Ovary (tissue), 7 donors: ENCODE measurements at regions not wholly inside any gene's neighbourhood (a gene's known extent, or its start where the extent isn't known, plus 50 kb on each side); places are given as distances from the start of the nearest gene placed in this dataset.

ENCODE experiments used
- DNase-seq, 5 donors: peaks; one replicate each; pipeline ENCODE4 v3.0.0-alpha.2; 2019 to 2020
- H3K27ac ChIP-seq, 2 donors: fragments of 200-600 bp; one replicate each; pipeline versions ENCODE4 v1.5.1 to v1.8.0; 2019 to 2022
- H3K27me3 ChIP-seq: fragments of 200-600 bp; one replicate; pipeline ENCODE4 v1.8.0; 2022
- H3K36me3 ChIP-seq: fragments of 200-600 bp; sonication (generic); one replicate; pipeline ENCODE4 v1.5.1; 2019
- H3K4me1 ChIP-seq: one replicate; pipeline ENCODE4 v1.8.1; 2013; ENCODE audit warnings: mild to moderate bottlenecking, moderate library complexity; ENCODE audit not compliant: insufficient read depth
- H3K4me3 ChIP-seq: fragments of 200-600 bp; sonication (generic); one replicate; pipeline ENCODE4 v1.5.1; 2017
- H3K9me3 ChIP-seq, 2 donors: fragments of 200-600 bp in 1 of 2; sonication (generic) in 1 of 2; one replicate each; pipeline versions ENCODE4 v1.5.1 to v1.8.1; 2013 to 2019; ENCODE audit warnings: mild to moderate bottlenecking in 1 of 2, moderate library complexity in 1 of 2
- CTCF ChIP-seq, 3 donors: fragments of 450-650 bp in 2 of 3; fragments of 200-600 bp in 1 of 3; IDR thresholded peaks; one replicate each; pipeline versions ENCODE4 v1.5.1 to v1.8.0; 2016 to 2022; ENCODE audit warnings: antibody characterized with exemption in 3 of 3, mild to moderate bottlenecking in 1 of 3
- EP300 ChIP-seq: sonication (generic); formaldehyde crosslinking; IDR thresholded peaks from one replicate; pipeline ENCODE4 v1.6.1; 2017; ENCODE audit warnings: antibody characterized with exemption
- POLR2A ChIP-seq: fragments of 450-650 bp; IDR thresholded peaks from one replicate; pipeline ENCODE4 v1.6.1; 2017; ENCODE audit warnings: antibody characterized with exemption, mild to moderate bottlenecking, moderate library complexity
- WGBS, 3 donors: extraction: QIAGEN DNeasy Blood & Tissue Kit in 1 of 3; methylation state at CpG; one replicate each; pipeline versions ENCODE4 v1.1.5 to v1.1.7; 2013 to 2017; 5-methylcytosine and 5-hydroxymethylcytosine counted together
- intact Hi-C, 4 donors: fragments of 100-400 bp; cut with DNase I; formaldehyde crosslinking; loops; one replicate each; pipeline versions ENCODE4 v1.11.0 to v1.15.1; 2022 to 2023
- donor health status: DM: no; HTN: no; CAD: no; lungs with moderate emphysema.
- donor health status: DM: no; HTN: no; CAD: no.
- donor health status: Bipolar disorder and iron deficiency.
- donor health status: DM: no; HTN: no; CAD: no.
- donor health status: DM: yes; HTN: yes; CAD: no.

- intact Hi-C loops = no loop called here
- WGBS, 3 donors = 56 to 80% (median 79%) methylated on average over 1 of the region's 1 CpG
- TF ChIP-seq POLR2A (no peak), CTCF (IDR thresholded peaks at IDR 0.05) (no peak), EP300 (no peak)
These were observed 699.3 kb upstream of the ADGRL3 start for GRCh38 chr4:60500810-60501209.

GRCh38 chr4:60502733-60503132 is 697.4 kb upstream of the ADGRL3 start:
- Histone ChIP-seq H3K4me1 (no peaks in the 10 kb centered on the region), H3K4me3 (no peak overlapping the region), H3K9me3 (no peaks in the 10 kb centered on the region), H3K27ac (no peak overlapping the region), H3K36me3 (no peaks in the 10 kb centered on the region), H3K27me3 (no peaks in the 10 kb centered on the region)
- DNase-seq = no peak
- TF ChIP-seq POLR2A (no peak), EP300 (no peak), CTCF (IDR thresholded peaks at IDR 0.05) (no peak)
- intact Hi-C loops = no loop called here

More at GRCh38 chr4:60500810-60501209, 699.3 kb upstream of the ADGRL3 start:
- Histone ChIP-seq H3K4me3 (no peak overlapping the region), H3K27me3 (no peaks in the 10 kb centered on the region), H3K9me3 (no peaks in the 10 kb centered on the region), H3K36me3 (no peaks in the 10 kb centered on the region), H3K4me1 (no peaks in the 10 kb centered on the region), H3K27ac (no peak overlapping the region)
- DNase-seq = no peak

- Histone ChIP-seq H3K9me3 (no peaks in the 10 kb centered on the region), H3K4me3 (no peak overlapping the region), H3K4me1 (no peaks in the 10 kb centered on the region), H3K36me3 (no peaks in the 10 kb centered on the region), H3K27ac (no peak overlapping the region), H3K27me3 (no peaks in the 10 kb centered on the region)
- TF ChIP-seq CTCF (IDR thresholded peaks at IDR 0.05) = no peak
- no peak for TF ChIP-seq EP300
- TF ChIP-seq POLR2A = no peak
- 43 to 75% (median 73%) methylated on average over 1 of the region's 1 CpG for WGBS, 3 donors
- no peak for DNase-seq
- intact Hi-C loops = no loop called here
These were observed 694.1 kb upstream of the ADGRL3 start for GRCh38 chr4:60506061-60506460.

- intact Hi-C loops = no loop called here
- no peak for TF ChIP-seq POLR2A
- TF ChIP-seq EP300 = no peak
- TF ChIP-seq CTCF (IDR thresholded peaks at IDR 0.05) = no peak
- H3K27ac ChIP-seq = no peak overlapping the region
- H3K4me1 ChIP-seq = no peaks in the 10 kb centered on the region
- H3K36me3 ChIP-seq = no peaks in the 10 kb centered on the region
- no peak overlapping the region for H3K4me3 ChIP-seq
- no peak for DNase-seq
- no peaks in the 10 kb centered on the region for H3K27me3 ChIP-seq
- H3K9me3 ChIP-seq = no peaks in the 10 kb centered on the region
- WGBS, 3 donors = 73 to 79% (median 79%) methylated on average over 3 of the region's 3 CpGs
These were observed 677.9 kb upstream of the ADGRL3 start for GRCh38 chr4:60522265-60522664.
